Activated naive CD4-positive, alpha-beta T cell treated with anti-CD3 and anti-CD28 coated beads, Interleukin-2, amount 50 U/mL, for 72 hours (primary cell): ENCODE measurements at regions not wholly inside any gene's neighbourhood (a gene's known extent, or its start where the extent isn't known, plus 50 kb on each side); places are given as distances from the start of the nearest gene placed in this dataset.

ENCODE experiments used
- ATAC-seq, 2 donors: fragments of 150-1000 bp; cut with Tn5 transposase; 2 replicates each; pipeline ENCODE4 v1.10.0; 2021; ENCODE audit warnings: mild to moderate bottlenecking in 2 of 2, moderate library complexity in 2 of 2
- DNase-seq, 2 donors: peaks; one replicate each; pipeline ENCODE4 v3.0.0; 2021 to 2022; ENCODE audit warnings: low spot score in 2 of 2
- H3K27ac Mint-ChIP-seq, 2 donors: one replicate each; pipeline ENCODE4 v1.8.0; 2022; ENCODE audit warnings: mild to moderate bottlenecking in 2 of 2, mixed read lengths in 2 of 2
- H3K36me3 Mint-ChIP-seq, 2 donors: one replicate each; pipeline ENCODE4 v1.8.0; 2022; ENCODE audit warnings: mixed read lengths in 2 of 2
- H3K9me3 Mint-ChIP-seq, 2 donors: one replicate each; pipeline ENCODE4 v1.8.0; 2022; ENCODE audit warnings: mixed read lengths in 2 of 2

DNA sequence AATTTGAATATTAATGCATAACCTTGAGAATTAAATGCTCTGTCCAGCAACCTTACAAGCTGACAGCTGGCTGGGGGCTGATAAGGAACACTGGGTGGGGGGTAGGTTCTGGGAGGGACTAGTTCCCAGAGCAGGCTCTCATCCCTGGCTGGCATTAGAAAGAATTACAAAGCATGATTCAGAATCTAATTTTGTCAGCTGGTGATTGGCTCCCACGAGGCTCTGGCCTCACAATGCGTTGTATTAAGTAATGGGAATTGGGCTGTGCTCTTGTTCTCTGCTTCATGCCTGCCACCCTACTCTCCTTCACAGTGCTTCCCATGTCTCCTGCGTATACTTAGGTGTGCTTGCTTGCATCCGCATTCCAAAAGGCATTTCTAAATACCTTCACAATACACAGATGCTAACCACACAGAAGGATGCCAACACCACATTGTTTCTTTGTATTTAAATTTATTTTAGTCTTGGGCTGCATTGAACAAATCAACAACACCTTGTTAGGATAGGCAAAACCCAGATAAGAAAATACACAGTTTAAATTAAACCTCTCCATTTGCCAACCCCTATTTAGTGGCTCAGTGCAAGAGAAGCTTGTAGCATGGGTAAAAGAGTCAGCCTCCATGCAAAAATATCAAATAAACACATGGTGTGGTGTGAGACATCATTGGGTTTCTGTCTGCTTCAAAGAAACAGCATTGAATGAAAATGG lies 434.5 kb upstream of the JAG1 start:
- H3K9me3 Mint-ChIP-seq = peaks cover 5 to 7% of the 10 kb centered on the region in 2 donors
- H3K27ac Mint-ChIP-seq = no peak overlapping the region
- no peak for ATAC-seq
- no peak for DNase-seq
- no peaks in the 10 kb centered on the region for H3K36me3 Mint-ChIP-seq

DNA sequence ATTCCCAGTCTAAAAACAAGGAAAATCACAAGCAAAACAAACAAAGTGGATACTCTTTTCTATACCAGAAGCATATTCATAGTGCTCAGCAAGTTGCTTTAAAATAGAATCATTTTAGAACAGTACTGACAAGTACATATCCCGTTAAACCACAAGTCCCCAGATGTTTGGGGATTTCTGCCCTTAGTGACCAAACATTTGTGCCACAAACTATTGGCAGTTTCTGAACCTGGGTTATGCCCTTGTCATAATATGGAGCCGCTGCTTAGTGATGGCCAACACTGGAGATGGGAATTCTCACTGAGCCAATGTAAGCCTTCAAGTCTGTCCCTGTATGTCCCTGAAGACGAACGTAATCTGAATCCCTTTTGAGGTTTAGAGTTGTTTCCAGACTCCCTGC lies 436.7 kb upstream of the JAG1 start:
- H3K9me3 Mint-ChIP-seq = peaks cover 7 to 12% of the 10 kb centered on the region in 2 donors
- no peaks in the 10 kb centered on the region for H3K36me3 Mint-ChIP-seq
- ATAC-seq (no peak), DNase-seq (no peak)
- H3K27ac Mint-ChIP-seq = no peak overlapping the region

DNA sequence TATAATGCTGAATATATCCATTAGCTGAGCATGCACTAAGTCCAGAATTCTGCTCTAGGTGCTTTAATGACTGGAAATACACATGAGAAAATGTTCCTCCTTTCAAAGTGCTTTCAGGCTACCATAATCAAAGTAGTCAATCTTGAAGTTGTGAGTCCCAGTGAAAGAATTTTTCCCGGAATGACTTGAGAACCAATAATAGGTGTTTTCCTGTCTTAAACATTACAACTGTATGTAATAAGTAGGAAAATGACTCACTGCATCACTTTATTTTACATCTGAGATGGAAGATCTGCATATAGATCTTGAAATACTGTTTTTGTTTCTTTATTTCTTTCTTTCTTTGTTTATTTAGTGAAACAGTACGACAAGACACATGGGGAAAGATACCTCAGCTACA lies 437.4 kb upstream of the JAG1 start:
- Mint-ChIP-seq H3K36me3 (no peaks in the 10 kb centered on the region), H3K9me3 (peaks cover 7 to 12% of the 10 kb centered on the region in 2 donors)
- no peak for ATAC-seq

DNA sequence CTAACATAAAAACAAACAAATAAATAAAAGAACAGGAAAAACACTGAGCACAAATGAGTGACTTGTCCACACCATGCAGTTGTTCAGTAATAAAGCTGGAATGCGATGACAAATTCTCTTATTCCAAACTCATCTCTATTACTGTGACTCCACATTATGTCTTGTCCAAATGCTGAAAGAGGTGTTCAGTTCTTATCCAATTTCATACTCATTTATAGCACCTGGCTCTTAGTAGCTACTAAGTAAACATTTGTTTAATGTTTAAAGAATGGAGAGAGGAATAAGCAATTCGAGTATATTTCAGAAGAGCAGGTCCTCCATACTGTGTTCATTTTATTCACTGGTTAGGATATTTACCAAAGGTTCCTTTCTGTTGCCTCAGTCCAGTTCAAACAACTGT lies 439.0 kb upstream of the JAG1 start:
- no peaks in the 10 kb centered on the region for H3K36me3 Mint-ChIP-seq
- no peak overlapping the region for H3K27ac Mint-ChIP-seq
- DNase-seq (no peak), ATAC-seq (no peak)
- H3K9me3 Mint-ChIP-seq = peaks cover 7 to 12% of the 10 kb centered on the region in 2 donors

More for the DNA sequence above, 437.4 kb upstream of the JAG1 start:
- DNase-seq = no peak
- H3K27ac Mint-ChIP-seq = no peak overlapping the region

DNA sequence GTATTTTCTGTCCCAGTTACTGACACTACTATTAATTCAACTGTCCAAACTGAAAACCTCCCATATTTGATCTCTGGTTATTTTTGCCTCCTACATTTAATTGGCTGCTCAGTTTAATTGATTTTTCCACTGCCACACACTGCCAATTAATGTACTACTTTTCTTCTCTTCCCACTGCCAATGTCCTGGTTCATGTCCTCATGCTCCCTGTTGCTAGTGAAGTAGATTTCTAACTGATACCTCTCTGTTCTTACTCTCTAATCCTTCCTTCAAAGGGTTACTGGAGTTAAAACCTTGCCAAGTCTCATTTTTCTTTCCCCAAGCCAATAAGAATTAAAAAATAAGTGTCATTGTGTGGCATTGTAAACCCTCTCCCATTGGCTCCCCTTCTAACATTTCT lies 440.6 kb upstream of the JAG1 start:
- no peak for DNase-seq
- Mint-ChIP-seq H3K9me3 (peaks cover 7 to 10% of the 10 kb centered on the region in 2 donors), H3K27ac (no peak overlapping the region), H3K36me3 (no peaks in the 10 kb centered on the region)
- no peak for ATAC-seq

DNA sequence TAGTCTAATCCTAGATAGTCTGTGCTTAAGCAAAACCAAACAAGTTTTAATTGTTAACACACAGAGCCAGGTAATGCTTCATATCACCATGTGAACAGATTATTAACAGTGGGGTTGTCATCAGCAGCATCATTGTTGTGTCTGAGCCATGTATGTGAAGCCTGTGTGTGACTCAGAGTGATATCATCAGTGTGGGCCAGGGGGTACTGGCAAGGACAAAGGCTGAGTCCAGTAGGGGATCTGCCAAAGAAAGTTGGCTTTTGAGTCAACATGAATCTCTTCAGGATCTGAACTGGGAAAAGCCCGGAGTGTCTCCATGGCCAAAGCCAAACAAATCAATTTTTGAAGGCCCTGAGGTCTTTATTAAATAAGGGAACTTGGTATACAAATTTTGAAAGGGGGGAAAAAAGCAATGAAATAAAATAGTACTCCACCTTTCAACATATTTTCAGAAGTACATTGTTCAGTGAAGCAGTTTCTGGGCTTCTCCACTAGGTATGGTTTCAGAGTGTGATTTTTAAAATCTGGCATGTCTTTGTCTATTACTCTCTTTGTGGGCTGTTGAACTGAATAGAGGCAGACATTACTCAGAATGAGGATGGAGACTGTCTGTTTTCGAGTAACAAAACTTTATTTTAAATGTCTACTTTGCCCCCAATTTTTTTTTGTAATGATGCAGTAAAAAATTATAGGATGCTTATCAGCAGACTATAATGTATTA lies 444.2 kb upstream of the JAG1 start:
- H3K9me3 Mint-ChIP-seq = peaks cover 7 to 10% of the 10 kb centered on the region in 2 donors
- DNase-seq (no peak), ATAC-seq (no peak)
- H3K36me3 Mint-ChIP-seq = no peaks in the 10 kb centered on the region
- H3K27ac Mint-ChIP-seq = no peak overlapping the region

DNA sequence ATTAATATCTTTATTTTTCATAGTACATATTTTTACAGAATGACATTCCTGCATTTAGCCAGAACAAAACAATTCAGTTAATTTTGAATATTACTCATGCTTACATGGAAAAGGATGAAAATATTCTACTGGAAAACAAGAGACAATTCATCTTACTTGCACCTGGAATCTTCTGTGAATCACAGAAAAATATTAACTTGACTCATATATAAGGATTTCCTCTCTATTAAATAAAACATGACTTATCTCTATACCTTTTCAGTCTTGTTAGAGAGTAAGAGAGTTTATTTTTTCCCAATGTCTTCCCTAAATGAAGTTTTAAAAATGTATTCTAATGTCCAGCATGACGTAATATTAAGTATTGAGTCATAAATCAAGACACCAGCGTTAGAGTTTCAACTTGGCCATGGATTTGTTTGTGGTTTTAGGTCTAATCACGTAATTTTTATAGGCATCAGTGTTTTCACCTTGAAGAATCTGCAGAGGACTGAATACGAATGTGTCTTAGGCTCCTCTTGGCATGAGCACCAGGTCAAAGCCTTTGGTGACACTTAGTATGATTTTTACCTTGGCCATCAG lies 445.1 kb upstream of the JAG1 start:
- ATAC-seq = no peak
- Mint-ChIP-seq H3K9me3 (peaks cover 7 to 11% of the 10 kb centered on the region in 2 donors), H3K27ac (no peak overlapping the region), H3K36me3 (no peaks in the 10 kb centered on the region)
- DNase-seq = no peak

DNA sequence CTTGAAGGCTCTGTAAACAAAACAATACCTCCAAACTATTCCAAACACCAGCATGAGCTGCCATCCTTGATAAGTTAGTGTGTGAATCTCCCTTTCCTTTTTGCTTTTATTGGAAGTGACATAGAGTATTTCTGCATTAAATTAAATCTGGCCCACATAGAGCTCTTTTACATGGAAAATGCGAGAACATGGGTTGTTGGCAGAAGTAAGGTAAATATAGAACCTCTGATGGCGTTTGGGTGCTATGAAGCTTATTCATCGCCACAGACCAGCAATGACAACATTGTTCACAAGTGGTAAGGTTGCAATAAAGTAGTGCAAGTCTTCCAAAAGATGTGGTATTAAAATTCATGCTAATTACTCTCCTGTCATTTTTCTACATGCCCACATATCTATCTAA lies 445.8 kb upstream of the JAG1 start:
- no peak for ATAC-seq
- no peak for DNase-seq
- Mint-ChIP-seq H3K36me3 (no peaks in the 10 kb centered on the region), H3K9me3 (peaks cover 9 to 12% of the 10 kb centered on the region in 2 donors), H3K27ac (no peak overlapping the region)

DNA sequence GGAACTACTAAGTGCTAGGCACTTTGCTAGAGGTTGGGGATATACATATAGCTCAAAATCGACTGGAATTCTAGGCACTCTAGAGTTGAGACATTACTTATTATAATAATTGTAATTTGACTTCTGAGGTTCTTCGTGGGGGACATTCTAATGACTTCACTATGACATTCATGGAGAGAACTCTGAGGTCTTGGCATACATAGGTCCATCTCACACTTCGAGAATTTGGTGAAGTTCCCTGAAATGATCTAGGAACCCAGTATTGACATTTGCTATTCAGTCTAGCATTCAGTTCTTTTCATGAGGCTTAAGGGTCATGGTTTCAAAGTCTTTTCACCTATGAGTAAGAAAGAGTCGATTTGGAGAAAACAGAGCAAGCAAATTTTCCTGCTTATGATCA lies 446.6 kb upstream of the JAG1 start:
- no peak for ATAC-seq
- Mint-ChIP-seq H3K36me3 (no peaks in the 10 kb centered on the region), H3K27ac (no peak overlapping the region), H3K9me3 (peaks cover 8 to 10% of the 10 kb centered on the region in 2 donors)
- no peak for DNase-seq

DNA sequence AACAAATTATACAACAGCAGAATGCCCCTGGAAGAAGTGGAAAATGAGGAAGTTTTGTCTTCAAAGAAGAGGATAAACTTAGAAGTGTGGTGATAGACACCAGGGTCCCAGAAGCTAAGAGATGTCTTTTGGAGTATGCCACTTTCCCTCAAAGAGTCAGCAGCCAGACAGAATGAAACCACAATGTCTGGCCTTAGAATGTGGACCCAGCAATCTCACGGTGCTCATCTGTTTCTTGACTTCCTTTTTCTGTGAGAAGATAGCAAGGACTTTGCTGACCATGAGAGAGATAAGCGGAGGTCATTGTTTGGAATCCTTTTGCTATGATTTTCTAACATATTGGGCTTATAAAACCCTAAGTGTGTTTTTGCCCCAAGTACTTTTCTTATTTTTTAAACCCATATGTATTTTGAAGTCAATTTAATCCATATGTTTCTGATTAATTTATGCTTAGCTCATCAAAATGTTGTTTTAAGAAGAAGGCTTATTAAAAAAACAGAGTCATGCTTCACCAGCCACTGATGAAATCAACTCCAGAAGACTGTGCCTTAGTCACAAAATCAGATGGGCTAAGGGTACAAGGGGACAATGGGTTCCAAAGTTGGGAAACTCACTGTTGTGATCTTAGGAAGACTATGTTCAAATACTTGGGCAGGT lies 451.2 kb upstream of the JAG1 start:
- ATAC-seq = no peak
- H3K27ac Mint-ChIP-seq = no peak overlapping the region

DNA sequence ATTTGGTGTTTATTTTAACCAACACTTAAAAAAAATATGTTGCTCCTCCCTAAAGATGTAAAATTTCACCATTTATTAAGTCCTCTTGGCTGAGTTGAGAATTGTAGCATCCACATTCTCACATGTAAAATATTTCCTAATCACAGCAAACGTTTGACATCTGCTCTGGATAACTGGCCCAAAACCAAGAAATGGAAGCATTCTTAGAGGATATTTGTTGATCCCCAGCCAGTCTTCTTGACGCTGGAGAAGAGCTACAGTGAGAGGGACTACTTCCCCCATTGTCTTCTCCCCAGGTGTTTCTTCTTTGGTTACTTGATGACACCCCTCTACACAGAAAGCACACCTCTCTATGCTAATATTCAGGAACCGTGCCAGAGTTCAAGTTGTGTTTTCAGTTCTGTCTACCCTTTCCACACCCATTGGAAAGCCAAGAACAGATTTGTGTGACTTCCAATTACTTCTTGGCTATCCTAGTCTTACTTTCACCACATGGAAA lies 454.5 kb upstream of the JAG1 start:
- ATAC-seq (no peak), DNase-seq (no peak)
- Mint-ChIP-seq H3K27ac (no peak overlapping the region), H3K9me3 (peaks cover 17 to 25% of the 10 kb centered on the region in 2 donors), H3K36me3 (no peaks in the 10 kb centered on the region)

More for the DNA sequence above, 451.2 kb upstream of the JAG1 start:
- Mint-ChIP-seq H3K36me3 (no peaks in the 10 kb centered on the region), H3K9me3 (peaks cover 13 to 18% of the 10 kb centered on the region in 2 donors)
- DNase-seq = no peak

DNA sequence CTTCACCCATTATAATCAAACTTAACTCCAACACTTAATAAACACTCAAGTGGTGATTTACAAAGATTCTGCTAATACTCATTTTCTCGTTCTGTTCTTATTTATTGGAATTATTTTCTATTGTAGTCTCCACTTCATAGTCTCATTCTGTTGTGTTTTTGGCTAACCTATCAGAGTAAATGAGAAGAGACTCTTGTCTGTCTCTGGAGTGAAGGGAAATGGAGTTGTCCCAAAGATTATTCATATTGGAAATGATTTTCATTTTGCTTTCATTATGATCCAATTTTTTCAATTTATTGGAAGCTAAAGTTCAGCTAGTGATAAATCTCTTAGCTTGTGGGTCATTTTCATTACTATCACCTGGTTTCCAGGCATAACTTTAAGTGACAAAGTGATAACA lies 454.9 kb upstream of the JAG1 start:
- peaks cover 17 to 21% of the 10 kb centered on the region in 2 donors for H3K9me3 Mint-ChIP-seq

DNA sequence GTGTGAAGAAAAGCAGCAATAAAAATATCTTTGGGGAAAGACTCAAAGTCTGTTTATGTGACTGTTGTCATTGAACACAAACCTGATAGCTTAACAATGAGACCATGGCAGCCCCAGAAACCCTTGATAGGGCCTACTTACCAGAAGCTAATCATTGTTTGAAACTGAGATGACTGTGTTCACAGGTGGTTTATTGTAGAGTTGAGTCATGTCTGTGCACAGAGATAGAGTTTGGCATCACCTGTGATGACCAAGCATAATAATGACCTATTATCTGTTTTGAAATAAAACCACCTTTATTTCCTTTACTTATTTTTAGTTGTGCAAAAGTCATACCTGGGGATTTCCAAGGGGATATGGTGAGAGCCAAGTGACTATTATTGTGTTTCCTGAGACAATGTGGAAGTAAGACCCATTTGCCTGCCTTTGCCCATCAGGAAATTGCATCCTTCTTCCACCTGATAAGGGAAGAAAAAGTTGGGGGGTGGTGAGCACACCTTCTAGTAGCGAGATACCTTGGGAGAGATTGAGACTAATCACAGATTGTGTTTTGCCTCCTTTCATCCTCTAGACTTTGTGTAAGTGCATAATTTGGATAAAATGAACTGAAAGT lies 456.9 kb upstream of the JAG1 start:
- no peaks in the 10 kb centered on the region for H3K36me3 Mint-ChIP-seq
- ATAC-seq (no peak), DNase-seq (no peak)
- H3K9me3 Mint-ChIP-seq = peaks cover 8 to 19% of the 10 kb centered on the region in 2 donors
- H3K27ac Mint-ChIP-seq = no peak overlapping the region

More for the DNA sequence above, 454.9 kb upstream of the JAG1 start:
- ATAC-seq = no peak
- no peak for DNase-seq
- Mint-ChIP-seq H3K36me3 (no peaks in the 10 kb centered on the region), H3K27ac (no peak overlapping the region)

DNA sequence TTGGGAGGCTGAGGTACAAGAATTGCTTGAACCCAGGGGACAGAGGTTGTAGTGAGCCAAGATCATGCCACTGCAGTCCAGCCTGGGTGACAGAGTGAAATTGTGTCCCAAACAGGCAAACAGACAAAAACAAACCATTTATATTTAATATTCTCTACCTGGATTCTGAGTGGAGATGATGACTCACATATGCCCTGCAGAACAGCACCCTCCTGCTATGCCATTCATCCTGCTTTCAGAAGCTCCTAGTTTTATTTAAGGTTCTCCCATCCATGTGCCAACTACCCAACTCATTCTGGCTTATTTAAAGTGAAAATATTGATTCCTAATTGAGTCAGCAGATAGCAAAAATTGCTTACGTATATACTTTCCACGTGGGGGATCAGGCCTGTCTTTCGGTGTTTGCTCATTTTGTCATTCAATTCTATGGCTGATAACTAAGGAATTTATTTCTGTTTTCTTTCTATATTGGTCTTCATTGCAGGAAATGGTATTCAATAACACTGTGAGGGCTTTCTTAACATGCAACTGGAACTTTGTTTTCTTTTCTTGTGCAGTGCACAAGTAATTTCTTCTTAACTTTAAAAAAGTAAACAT lies 459.1 kb upstream of the JAG1 start:
- peaks cover 4 to 11% of the 10 kb centered on the region in 2 donors for H3K9me3 Mint-ChIP-seq
- DNase-seq (no peak), ATAC-seq (no peak)
- H3K36me3 Mint-ChIP-seq = no peaks in the 10 kb centered on the region
- H3K27ac Mint-ChIP-seq = no peak overlapping the region

DNA sequence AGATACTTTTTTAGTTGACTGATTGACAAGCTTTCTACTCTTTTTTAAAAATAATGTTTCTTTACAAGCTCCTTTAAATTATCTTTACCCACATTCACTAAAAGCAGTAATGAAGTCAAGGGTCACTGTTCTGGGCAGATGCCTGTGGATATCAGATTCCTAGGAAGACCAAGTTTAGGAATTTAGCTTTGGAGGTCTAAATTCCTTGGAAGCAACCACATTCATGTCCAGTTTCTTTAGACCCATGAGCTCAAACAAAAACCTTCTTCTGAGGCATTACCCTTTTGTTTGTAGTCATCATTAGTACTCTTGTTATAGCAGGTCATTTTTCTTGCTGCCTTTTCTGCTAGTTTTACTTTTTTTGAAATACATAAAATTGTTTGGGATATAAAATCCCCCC lies 462.9 kb upstream of the JAG1 start:
- DNase-seq (no peak), ATAC-seq (no peak)
- peaks cover 7 to 10% of the 10 kb centered on the region in 2 donors for H3K9me3 Mint-ChIP-seq
- no peak overlapping the region for H3K27ac Mint-ChIP-seq
- H3K36me3 Mint-ChIP-seq = no peaks in the 10 kb centered on the region

DNA sequence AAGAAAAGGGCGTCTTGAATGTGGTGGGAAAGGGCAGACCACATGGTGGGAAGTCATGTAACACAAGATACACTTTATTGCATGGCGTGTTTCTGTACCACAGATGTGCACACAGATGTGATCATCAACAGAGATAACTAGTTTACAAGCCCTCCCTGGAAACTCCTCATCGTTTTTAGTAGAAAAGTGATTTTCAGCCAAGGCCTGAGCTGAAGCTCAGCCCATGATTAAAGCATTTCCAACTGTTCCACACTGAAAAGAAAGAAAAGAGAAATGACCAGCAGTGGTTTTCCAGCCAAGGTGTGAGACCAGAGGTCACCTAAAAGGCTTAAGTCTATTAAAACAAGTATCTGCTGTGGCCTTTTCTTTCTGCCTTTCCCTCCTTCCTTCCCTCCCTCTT lies 463.9 kb upstream of the JAG1 start:
- DNase-seq (no peak), ATAC-seq (no peak)
- peaks cover 9 to 14% of the 10 kb centered on the region in 2 donors for H3K9me3 Mint-ChIP-seq
- peaks cover 0 to 7% of the 10 kb centered on the region in 2 donors for H3K36me3 Mint-ChIP-seq
- H3K27ac Mint-ChIP-seq = no peak overlapping the region
